CD14-positive monocyte (primary cell): ENCODE measurements at regions not wholly inside any gene's neighbourhood (a gene's known extent, or its start where the extent isn't known, plus 50 kb on each side); places are given as distances from the start of the nearest gene placed in this dataset.

Experiments
- DNase-seq, 3 donors: peaks; one replicate each; pipeline ENCODE4 v3.0.0-alpha.2; 2011 to 2022
- H2AFZ ChIP-seq: 2 replicates; pipeline ENCODE4 v1.6.0; 2012; ENCODE audit warnings: mild to moderate bottlenecking, low read depth, low read length, inconsistent platforms; ENCODE audit not compliant: insufficient read depth, poor library complexity, severe bottlenecking
- H3K27ac ChIP-seq, 2 donors: 1 replicate in 1 of 2; 2 replicates in 1 of 2; pipeline ENCODE4 v1.5.1; 2012 to 2013; ENCODE audit warnings: low read length in 2 of 2, control low read depth in 1 of 2, inconsistent platforms in 1 of 2, low read depth in 1 of 2, mild to moderate bottlenecking in 1 of 2
- H3K27me3 ChIP-seq, 2 donors: one replicate each; pipeline versions ENCODE4 v1.6.0 to v1.6.1; 2011 to 2013; ENCODE audit warnings: low read length in 2 of 2; ENCODE audit not compliant: control insufficient read depth in 2 of 2, insufficient read depth in 2 of 2
- H3K36me3 ChIP-seq, 2 donors: replicated peaks in 1 of 2; 1 replicate in 1 of 2; 2 replicates in 1 of 2; pipeline versions ENCODE4 v1.5.1 to v1.6.1; 2012 to 2013; ENCODE audit warnings: low read length in 2 of 2, control low read depth in 1 of 2, inconsistent platforms in 1 of 2, mild to moderate bottlenecking in 1 of 2; ENCODE audit not compliant: insufficient read depth in 2 of 2, control insufficient read depth in 1 of 2
- H3K4me1 ChIP-seq, 2 donors: 1 replicate in 1 of 2; 2 replicates in 1 of 2; pipeline versions ENCODE4 v1.5.1 to v1.6.1; 2012 to 2013; ENCODE audit warnings: low read length in 2 of 2, control low read depth in 1 of 2, inconsistent platforms in 1 of 2, mild to moderate bottlenecking in 1 of 2, moderate library complexity in 1 of 2; ENCODE audit not compliant: insufficient read depth in 2 of 2, control insufficient read depth in 1 of 2
- H3K4me2 ChIP-seq: replicated peaks from 2 replicates; pipeline ENCODE3; 2012; ENCODE audit warnings: low read length, moderate library complexity, mild to moderate bottlenecking; ENCODE audit not compliant: poor library complexity, severe bottlenecking; ENCODE audit errors: extremely low read depth
- H3K4me3 ChIP-seq, 3 experiments: fragments of 200-600 bp in 1 of 3; sonication (generic) in 1 of 3; replicated peaks in 1 of 3; 1 replicate in 2 of 3; 2 replicates in 1 of 3; pipeline ENCODE4 v1.5.1; 2011 to 2013; ENCODE audit warnings: low read length in 3 of 3, mild to moderate bottlenecking in 3 of 3, control low read depth in 2 of 3, low read depth in 2 of 3, inconsistent platforms in 1 of 3, moderate library complexity in 1 of 3
- H3K79me2 ChIP-seq: 2 replicates; pipeline ENCODE4 v1.6.0; 2012; ENCODE audit warnings: mild to moderate bottlenecking, control low read depth, inconsistent platforms, low read length, moderate library complexity; ENCODE audit not compliant: insufficient read depth
- H3K9ac ChIP-seq: 2 replicates; pipeline ENCODE4 v1.6.0; 2017; ENCODE audit warnings: low read length, mild to moderate bottlenecking; ENCODE audit not compliant: insufficient read depth, poor library complexity, severe bottlenecking
- H3K9me3 ChIP-seq, 2 donors: replicated peaks in 1 of 2; 1 replicate in 1 of 2; 2 replicates in 1 of 2; pipeline versions ENCODE4 v1.5.1 to v1.6.1; 2012 to 2013; ENCODE audit warnings: low read length in 2 of 2, control low read depth in 1 of 2; ENCODE audit not compliant: control insufficient read depth in 1 of 2, insufficient read depth in 1 of 2
- H4K20me1 ChIP-seq: 2 replicates; pipeline ENCODE4 v1.6.0; 2012; ENCODE audit warnings: mild to moderate bottlenecking, low read length, control low read depth, moderate library complexity; ENCODE audit not compliant: insufficient read depth
- H3K27ac Mint-ChIP-seq, 7 donors: one replicate each; pipeline ENCODE4 v1.8.0; 2020; ENCODE audit warnings: mild to moderate bottlenecking in 7 of 7, mixed read lengths in 7 of 7, moderate library complexity in 6 of 7, inconsistent platforms in 2 of 7
- H3K27me3 Mint-ChIP-seq, 3 donors: one replicate each; pipeline ENCODE4 v1.8.0; 2021 to 2022; ENCODE audit warnings: low read depth in 3 of 3, mild to moderate bottlenecking in 3 of 3, mixed read lengths in 3 of 3, moderate library complexity in 3 of 3, inconsistent platforms in 1 of 3
- H3K36me3 Mint-ChIP-seq, 2 donors: one replicate each; pipeline ENCODE4 v1.8.0; 2020; ENCODE audit warnings: mixed read lengths in 2 of 2, inconsistent platforms in 1 of 2, mild to moderate bottlenecking in 1 of 2
- H3K4me1 Mint-ChIP-seq: one replicate; pipeline ENCODE4 v1.8.0; 2020; ENCODE audit warnings: mild to moderate bottlenecking, mixed read lengths
- H3K4me3 Mint-ChIP-seq, 2 donors: one replicate each; pipeline ENCODE4 v1.8.0; 2020; ENCODE audit warnings: mild to moderate bottlenecking in 2 of 2, mixed read lengths in 2 of 2, moderate library complexity in 1 of 2
- H3K9me3 Mint-ChIP-seq, 7 donors: one replicate each; pipeline ENCODE4 v1.8.0; 2020 to 2022; ENCODE audit warnings: mixed read lengths in 7 of 7, mild to moderate bottlenecking in 6 of 7, moderate library complexity in 6 of 7, inconsistent platforms in 2 of 7
- CTCF ChIP-seq: fragments of 200-600 bp; IDR thresholded peaks from one replicate; pipeline ENCODE4 v1.8.0; 2022; ENCODE audit warnings: antibody characterized with exemption, mild to moderate bottlenecking
- WGBS: methylation state at CpG from one replicate; pipeline ENCODE4 v1.1.5; 2013; ENCODE audit warnings: missing lambda C conversion rate; ENCODE audit not compliant: insufficient coverage; 5-methylcytosine and 5-hydroxymethylcytosine counted together
- intact Hi-C, 2 donors: fragments of 100-400 bp; cut with micrococcal nuclease; formaldehyde crosslinking; loops; one replicate each; pipeline versions ENCODE4 v1.15.0 to v1.15.1; 2023

GRCh38 chr17:11144358-11145233 is 96.4 kb upstream of the SHISA6 start:
- H3K27ac Mint-ChIP-seq = no peak overlapping the region
- no peak overlapping the region for H2AFZ ChIP-seq
- H3K4me1 ChIP-seq = no peaks in the 10 kb centered on the region
- no peak overlapping the region for H3K4me2 ChIP-seq
- H3K36me3 ChIP-seq = no peaks in the 10 kb centered on the region
- no peaks in the 10 kb centered on the region for H3K36me3 Mint-ChIP-seq
- WGBS = 83% methylated on average over 2 of the region's 7 CpGs
- H3K9me3 ChIP-seq = no peaks in the 10 kb centered on the region
- no peaks in the 10 kb centered on the region for H3K79me2 ChIP-seq
- intact Hi-C loops = no loop called here
- H3K4me1 Mint-ChIP-seq = no peaks in the 10 kb centered on the region
- no peaks in the 10 kb centered on the region for H4K20me1 ChIP-seq
- H3K9me3 Mint-ChIP-seq = no peaks in the 10 kb centered on the region
- H3K4me3 ChIP-seq = no peak overlapping the region
- H3K27ac ChIP-seq = no peak overlapping the region
- no peaks in the 10 kb centered on the region for H3K27me3 ChIP-seq
- no peak overlapping the region for H3K4me3 Mint-ChIP-seq
- no peak for TF ChIP-seq CTCF
- peaks cover 0 to 7% (median 0%) of the 10 kb centered on the region in 3 donors for H3K27me3 Mint-ChIP-seq
- DNase-seq = no peak
- no peak overlapping the region for H3K9ac ChIP-seq

- intact Hi-C loops = no loop called here
- no peaks in the 10 kb centered on the region for H3K36me3 ChIP-seq
- no peak overlapping the region for H3K27ac ChIP-seq
- no peaks in the 10 kb centered on the region for H3K4me1 ChIP-seq
- no peaks in the 10 kb centered on the region for H3K27me3 ChIP-seq
- H2AFZ ChIP-seq = no peak overlapping the region
- H3K79me2 ChIP-seq = no peaks in the 10 kb centered on the region
- Mint-ChIP-seq H3K9me3 (no peaks in the 10 kb centered on the region), H3K4me3 (no peak overlapping the region), H3K27me3 (peaks cover 0 to 5% (median 2%) of the 10 kb centered on the region in 3 donors), H3K36me3 (no peaks in the 10 kb centered on the region), H3K4me1 (no peaks in the 10 kb centered on the region), H3K27ac (no peak overlapping the region)
- H3K4me3 ChIP-seq = no peak overlapping the region
- TF ChIP-seq CTCF = no peak
- H4K20me1 ChIP-seq = no peaks in the 10 kb centered on the region
- H3K4me2 ChIP-seq = no peak overlapping the region
- no CpG with 5 or more reads among the region's 1 CpG for whole genome bisulfite sequencing
- no peaks in the 10 kb centered on the region for H3K9me3 ChIP-seq
- H3K9ac ChIP-seq = no peak overlapping the region
- no peak for DNase-seq
Measured at GRCh38 chr17:11142231-11142630, 98.8 kb upstream of the SHISA6 start.
